ENCODE measurements at regions not wholly inside any gene's neighbourhood (a gene's known extent, or its start where the extent isn't known, plus 50 kb on each side); places are given as distances from the start of the nearest gene placed in this dataset.
"Not testable (repeated sequence)": the region's sequence is repeated elsewhere in the genome, so short reads cannot be mapped to it uniquely, and the experiment has no call there.

- DNase-seq = no peak
Observed at GRCh38 chr1:90864681-90865080, 147.6 kb upstream of the BARHL2 start.

DNA sequence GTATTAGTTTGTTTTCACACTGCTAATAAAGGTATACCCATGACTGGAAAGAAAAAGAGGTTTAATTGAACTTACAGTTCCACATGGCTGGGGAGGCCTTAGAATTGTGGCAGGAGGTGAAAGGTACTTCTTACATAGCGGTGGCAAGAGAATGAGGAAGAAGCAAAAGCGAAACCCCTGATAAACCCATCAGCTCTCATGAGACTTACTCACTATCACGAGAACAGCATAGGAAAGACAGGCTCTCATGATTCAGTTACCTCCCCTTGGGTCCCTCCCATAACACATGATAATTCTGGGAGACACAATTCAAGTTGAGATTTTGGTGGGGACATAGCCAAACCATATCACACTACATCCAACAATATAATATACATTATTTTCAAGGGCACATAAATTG is 145.7 kb upstream of the BARHL2 start:
- DNase-seq = no peak

GRCh38 chr1:90861421-90861820 is 144.3 kb upstream of the BARHL2 start:
- not testable (repeated sequence) for DNase-seq

DNA sequence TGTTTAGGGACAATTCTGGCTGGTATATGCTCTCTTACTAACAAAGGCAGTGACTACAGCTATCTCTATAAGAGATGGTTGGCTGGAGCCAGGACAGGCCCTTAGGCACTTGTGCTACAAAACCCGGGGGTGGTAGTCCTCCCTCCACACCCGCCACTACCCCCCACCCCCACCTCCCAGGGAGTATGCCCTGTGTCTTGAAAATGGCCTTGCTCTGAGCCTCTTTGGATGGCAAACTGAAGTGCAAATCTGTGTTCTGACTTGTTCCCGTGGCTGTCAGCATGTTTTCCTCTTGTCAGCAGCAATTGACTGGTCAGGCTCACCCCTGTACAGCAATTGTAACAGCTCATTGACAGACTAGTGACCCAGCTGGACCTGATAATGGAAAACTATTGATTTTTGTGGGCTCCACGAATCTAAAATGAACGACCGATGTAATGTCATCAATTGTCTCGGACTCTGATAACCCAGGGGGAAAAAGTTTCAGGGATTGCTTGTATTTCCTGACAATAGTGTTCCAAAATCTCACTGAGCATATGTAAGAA is 139.4 kb upstream of the BARHL2 start:
- no peak for DNase-seq

GRCh38 chr1:90854397-90854924 is 137.4 kb upstream of the BARHL2 start:
- no peak for DNase-seq

DNA sequence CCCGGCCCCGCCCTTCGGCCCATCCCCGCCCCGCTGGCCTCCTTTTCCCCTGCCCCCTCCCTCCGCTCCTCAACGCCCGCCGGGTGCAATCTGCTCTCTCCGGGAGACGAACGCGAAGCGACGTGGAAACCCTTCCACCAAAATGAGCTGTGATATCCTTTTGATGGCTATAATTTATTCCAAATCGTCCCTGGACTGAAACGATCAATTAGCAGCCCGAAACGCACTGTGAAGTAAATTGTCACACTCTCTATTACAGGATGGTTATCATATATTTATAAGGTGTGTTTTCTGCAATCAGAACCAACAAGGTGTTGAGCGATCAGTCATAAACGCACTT is 134.6 kb upstream of the BARHL2 start:
- no peak for DNase-seq

GRCh38 chr1:90850898-90851710 is 134.0 kb upstream of the BARHL2 start:
- peak; percentile 47 for DNase-seq

DNA sequence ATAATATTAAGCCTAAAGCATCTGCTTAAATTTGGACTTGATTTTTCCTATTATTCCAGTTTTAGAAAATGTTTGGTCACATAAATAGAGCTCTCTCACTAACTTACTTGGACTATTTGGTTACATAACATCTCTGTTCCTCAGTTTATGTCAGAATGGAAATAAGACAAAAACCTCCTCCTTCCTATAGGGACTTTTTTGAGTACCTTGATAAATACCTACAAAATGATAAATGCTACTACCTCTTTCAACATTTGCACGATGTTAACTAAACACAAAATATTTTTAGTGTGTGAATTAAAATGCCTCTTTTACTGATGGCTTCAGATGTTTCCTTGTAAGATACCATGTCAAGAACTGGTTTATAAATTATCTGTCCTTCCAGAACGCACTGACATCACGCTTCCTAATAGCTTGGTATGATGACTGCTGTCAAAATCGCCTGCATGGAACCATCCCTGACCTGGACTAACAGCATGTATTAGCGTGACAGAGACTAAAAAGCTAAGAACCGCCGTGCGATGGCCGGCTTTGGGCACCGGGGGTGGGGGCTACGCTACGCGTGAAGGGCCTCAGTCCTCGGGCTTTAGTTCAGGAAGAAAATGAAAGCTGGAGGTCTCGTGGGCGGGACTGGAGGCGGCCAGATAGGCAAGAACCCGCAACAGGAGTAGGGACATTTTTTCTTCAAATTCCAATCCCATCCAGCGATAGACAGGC is 133.2 kb upstream of the BARHL2 start:
- DNase-seq = no peak

DNA sequence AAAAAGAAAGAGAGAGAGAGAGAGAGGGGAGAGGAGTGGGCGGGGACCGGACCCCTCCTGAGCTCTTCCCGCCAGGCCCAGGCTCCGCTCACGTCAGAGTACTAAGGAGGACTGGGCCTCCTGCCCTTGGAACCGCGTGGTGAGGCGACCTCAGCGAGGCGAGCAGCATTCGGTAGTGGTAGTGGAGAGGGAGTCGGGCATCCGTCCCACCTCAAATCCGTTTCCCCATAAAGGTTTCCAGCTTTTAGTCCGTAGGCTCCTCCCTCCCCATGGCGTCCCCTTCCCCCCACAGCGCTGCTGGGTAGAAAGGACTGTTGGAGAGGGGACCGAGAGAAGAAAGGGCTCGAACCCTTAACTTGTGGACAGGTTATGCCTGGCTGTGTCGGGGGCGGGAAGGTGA is 124.4 kb upstream of the BARHL2 start:
- DNase-seq = no peak

DNA sequence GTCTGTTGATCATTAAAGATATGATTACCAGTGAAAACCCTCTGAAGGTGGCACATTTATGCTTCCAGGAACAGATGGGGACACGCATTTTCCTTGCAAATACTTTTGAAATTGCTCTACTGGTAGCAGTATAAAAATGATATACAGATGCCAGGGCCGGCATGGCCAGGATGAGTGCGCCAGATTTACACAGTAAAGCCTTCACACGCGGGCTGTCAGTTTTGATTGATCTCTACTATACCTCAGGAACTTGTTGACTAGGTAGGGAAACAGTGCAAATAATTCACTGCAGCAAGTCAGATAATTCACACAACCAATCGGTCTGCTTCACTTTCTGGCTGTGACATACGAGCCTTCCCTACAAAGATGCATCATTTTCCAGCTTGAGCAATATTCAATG is 123.2 kb upstream of the BARHL2 start:
- DNase-seq = no peak

- DNase-seq = no peak
Observed at GRCh38 chr1:90839323-90839722, 122.2 kb upstream of the BARHL2 start.

GRCh38 chr1:90838720-90839119 is 121.6 kb upstream of the BARHL2 start:
- no peak for DNase-seq

DNA sequence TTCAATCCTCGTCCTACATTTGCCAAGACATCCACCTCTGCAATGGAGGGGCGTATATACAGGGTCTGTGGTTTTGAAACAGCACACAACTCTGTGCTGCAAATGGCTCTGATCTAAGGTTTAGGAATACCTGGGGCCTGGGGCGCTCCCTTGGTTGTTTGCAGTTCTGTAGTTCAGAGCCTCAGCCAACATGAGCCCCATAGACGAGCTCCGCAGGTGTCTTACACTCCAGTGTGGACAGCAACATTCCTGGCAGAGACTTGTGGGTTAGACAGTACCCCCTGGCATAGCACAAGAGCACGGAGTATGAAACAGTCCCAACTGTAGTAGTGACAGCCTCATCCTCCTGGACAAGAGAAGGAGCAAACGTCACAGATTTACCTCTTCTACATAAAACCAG is 120.3 kb upstream of the BARHL2 start:
- DNase-seq = no peak

GRCh38 chr1:90836345-90836679 is 119.2 kb upstream of the BARHL2 start:
- no peak for DNase-seq

DNA sequence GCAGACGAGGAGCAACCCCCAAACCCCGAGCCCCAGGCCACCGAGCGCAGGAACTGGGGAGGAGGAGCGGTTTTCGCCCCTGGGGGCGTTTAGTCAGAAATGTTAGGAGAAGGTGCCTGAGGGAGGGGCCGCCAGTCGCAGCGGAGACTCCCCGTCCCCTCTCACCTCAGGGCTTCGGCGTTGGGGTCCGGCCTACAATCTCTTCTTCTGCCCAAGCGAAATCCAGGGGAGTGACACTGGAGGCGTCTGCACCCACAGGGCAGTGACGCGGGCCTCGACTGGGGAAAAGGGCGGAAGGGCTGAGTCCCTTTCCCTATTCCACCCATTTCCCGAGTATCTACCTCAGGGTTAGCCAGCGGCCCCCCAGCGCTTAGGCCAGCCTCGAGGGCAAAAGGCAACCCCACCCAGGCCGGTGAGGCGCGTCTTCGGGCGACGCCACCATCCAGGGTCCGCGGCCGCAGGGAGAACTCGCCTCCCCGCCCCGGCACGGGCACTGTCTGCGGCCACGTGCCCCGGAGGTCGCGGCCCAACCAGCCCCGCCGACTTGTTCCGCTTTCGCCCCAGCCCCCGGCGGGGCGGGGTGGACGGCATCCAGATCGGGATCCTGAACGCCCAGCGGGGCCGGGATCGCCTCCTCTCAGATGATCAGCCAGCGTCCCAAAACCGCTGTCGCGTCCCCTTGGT is 118.7 kb upstream of the BARHL2 start:
- no peak for DNase-seq

DNA sequence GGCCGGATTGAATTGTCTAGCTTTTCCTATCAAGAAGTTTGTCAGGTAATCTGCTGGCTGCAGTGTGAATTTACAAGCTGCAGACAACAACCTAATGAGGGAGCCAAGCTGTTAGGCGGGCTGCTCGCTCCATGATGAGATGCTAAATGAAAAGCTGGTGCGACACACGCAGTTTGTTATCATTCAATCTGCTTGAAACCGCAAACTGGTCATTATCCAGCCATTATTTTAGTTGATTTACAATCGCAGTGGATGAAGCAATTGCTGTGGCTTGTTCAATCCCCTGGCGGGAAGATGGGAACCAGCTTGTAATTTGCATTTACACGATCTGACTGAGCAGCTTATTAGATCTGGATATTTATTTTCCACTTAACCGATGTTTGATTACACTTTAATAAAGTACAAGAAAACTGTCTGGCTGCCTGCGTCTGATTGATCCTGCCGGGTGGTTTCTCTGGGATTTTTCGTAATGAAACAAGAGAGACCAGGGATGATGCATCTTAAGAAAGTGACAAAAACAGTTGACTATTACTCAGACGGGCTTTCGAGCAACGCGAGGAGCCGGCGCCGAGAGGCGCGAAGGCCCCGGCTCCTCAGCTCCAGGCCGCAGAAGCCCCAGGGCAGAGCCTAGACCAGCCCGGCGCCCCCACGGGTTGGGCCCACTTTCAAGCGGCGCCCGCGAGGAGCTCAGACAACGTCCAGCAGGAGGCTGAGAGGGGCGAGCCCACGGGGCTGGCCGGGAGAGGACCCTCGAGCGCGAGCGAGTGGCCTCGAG is 118.0 kb upstream of the BARHL2 start:
- no peak for DNase-seq

- no peak for DNase-seq
Observed at GRCh38 chr1:90834354-90834885, 117.3 kb upstream of the BARHL2 start.

- DNase-seq = no peak
Observed at GRCh38 chr1:90833466-90834110, 116.5 kb upstream of the BARHL2 start.

- no peak for DNase-seq
Observed at GRCh38 chr1:90831910-90832309, 114.8 kb upstream of the BARHL2 start.

DNA sequence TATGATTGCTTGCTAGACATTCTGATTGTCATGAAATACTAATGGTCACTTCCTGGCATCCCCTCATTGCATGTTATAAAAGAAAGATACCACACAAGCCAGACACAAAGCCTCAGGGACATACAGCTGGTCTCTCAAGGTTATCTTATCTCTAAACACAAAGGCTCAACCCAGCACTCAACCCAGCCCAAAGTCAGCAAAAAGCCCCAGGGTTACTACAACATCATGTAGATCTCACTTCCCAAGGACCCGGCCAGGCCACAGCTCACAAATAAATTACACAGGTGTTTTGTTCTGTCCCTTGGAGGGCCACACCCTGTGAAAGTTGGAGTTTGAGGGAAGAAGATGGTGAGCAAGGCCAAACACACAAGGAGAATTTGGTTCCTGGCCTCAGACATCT is 109.7 kb upstream of the BARHL2 start:
- DNase-seq = no peak

DNA sequence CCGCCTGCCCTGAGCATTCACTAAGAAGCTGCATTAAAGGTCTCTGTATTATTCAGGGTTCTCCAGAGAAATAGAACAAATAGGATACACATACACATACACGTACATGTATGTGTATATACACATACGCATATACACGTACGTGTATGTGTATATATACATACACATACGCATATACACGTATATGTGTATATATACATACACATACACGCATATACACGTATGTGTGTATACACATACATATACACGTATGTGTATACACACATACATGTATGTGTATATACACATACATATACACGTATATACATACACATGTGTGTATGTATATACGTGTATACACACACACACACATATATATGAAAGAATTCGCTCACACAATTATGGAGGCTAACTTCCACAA is 108.9 kb upstream of the BARHL2 start:
- no peak for DNase-seq

DNA sequence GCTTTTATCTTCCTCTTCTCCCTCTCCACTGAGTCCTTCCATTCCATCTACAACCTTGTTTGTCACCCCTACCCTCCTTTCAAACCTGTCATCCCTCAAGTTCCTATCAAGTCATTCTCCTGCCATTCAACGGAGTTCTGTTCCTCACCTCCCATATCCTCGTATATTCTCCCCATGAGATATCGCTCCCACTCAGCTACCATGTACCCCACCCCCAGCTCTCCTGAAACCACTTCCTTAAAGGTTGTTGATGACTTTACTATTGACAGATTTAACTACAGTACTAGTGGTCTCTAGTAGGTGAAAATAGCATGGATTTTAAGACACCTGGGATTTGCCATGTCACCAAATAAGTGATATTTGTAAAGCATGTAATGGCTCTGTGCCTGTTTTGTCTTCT is 107.4 kb upstream of the BARHL2 start:
- DNase-seq = no peak

Data from effector CD8-positive, alpha-beta T cell (primary cell).